H1 (cell line): ENCODE measurements at regions not wholly inside any gene's neighbourhood (a gene's known extent, or its start where the extent isn't known, plus 50 kb on each side); places are given as distances from the start of the nearest gene placed in this dataset.

Experiments used
- CHD1 ChIP-seq: IDR thresholded peaks from 2 replicates; pipeline ENCODE4 v1.6.1; 2012; ENCODE audit warnings: low read depth, low read length, improper control_type of control experiment
- EP300 ChIP-seq, 2 experiments: IDR thresholded peaks; 1 replicate in 1 of 2; 2 replicates in 1 of 2; pipeline ENCODE4 v1.6.1; 2011 to 2012; ENCODE audit warnings: low read depth in 2 of 2, low read length in 2 of 2, mild to moderate bottlenecking in 2 of 2, borderline replicate concordance in 1 of 2, inconsistent platforms in 1 of 2, moderate library complexity in 1 of 2
- GABPA ChIP-seq: IDR thresholded peaks from 2 replicates; pipeline ENCODE4 v1.6.1; 2011; ENCODE audit warnings: mild to moderate bottlenecking, low read length, moderate library complexity, borderline replicate concordance; ENCODE audit not compliant: insufficient read depth
- JUN ChIP-seq: IDR thresholded peaks from 2 replicates; pipeline ENCODE4 v1.6.1; 2011; ENCODE audit warnings: low read depth, mild to moderate bottlenecking, improper control_type of control experiment, low read length
- SAP30 ChIP-seq: fragments of 300-600 bp; sonication (generic); IDR thresholded peaks from 2 replicates; pipeline ENCODE4 v1.7.1; 2012; ENCODE audit warnings: low read length, moderate library complexity, mild to moderate bottlenecking, inconsistent platforms; ENCODE audit not compliant: insufficient read depth, insufficient replicate concordance
- SP1 ChIP-seq: IDR thresholded peaks from 2 replicates; pipeline ENCODE4 v1.6.1; 2011; ENCODE audit warnings: low read depth, low read length
- TF ChIP-seq, protein P1 (sequence below), 3 experiments: IDR thresholded peaks; 1 replicate in 2 of 3; 2 replicates in 1 of 3; pipeline versions ENCODE4 v1.5.1 to v1.6.1; 2011; ENCODE audit warnings: low read length in 3 of 3, mild to moderate bottlenecking in 3 of 3, inconsistent platforms in 2 of 3, low read depth in 1 of 3, moderate library complexity in 1 of 3; ENCODE audit not compliant: insufficient read depth in 1 of 3; ENCODE audit errors: control extremely low read depth in 1 of 3
- TF ChIP-seq, protein P2 (sequence below): IDR thresholded peaks from 2 replicates; pipeline ENCODE4 v1.6.1; 2012; ENCODE audit warnings: inconsistent platforms

- TF ChIP-seq JUN (no peak), EP300 (IDR thresholded peaks at IDR 0.05; ENCODE audit: borderline replicate concordance in 1 of 2, low read depth in 2 of 2, low read length in 2 of 2) (no peak), SP1 (no peak), SAP30 (no peak), CHD1 (no peak), GABPA (no peak)
- TF ChIP-seq, protein P1, sequence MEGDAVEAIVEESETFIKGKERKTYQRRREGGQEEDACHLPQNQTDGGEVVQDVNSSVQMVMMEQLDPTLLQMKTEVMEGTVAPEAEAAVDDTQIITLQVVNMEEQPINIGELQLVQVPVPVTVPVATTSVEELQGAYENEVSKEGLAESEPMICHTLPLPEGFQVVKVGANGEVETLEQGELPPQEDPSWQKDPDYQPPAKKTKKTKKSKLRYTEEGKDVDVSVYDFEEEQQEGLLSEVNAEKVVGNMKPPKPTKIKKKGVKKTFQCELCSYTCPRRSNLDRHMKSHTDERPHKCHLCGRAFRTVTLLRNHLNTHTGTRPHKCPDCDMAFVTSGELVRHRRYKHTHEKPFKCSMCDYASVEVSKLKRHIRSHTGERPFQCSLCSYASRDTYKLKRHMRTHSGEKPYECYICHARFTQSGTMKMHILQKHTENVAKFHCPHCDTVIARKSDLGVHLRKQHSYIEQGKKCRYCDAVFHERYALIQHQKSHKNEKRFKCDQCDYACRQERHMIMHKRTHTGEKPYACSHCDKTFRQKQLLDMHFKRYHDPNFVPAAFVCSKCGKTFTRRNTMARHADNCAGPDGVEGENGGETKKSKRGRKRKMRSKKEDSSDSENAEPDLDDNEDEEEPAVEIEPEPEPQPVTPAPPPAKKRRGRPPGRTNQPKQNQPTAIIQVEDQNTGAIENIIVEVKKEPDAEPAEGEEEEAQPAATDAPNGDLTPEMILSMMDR (IDR thresholded peaks at IDR 0.05; ENCODE audit: control extremely low read depth in 1 of 3, insufficient read depth in 1 of 3, low read depth in 1 of 3, low read length in 3 of 3) = no peak
- TF ChIP-seq, protein P2, sequence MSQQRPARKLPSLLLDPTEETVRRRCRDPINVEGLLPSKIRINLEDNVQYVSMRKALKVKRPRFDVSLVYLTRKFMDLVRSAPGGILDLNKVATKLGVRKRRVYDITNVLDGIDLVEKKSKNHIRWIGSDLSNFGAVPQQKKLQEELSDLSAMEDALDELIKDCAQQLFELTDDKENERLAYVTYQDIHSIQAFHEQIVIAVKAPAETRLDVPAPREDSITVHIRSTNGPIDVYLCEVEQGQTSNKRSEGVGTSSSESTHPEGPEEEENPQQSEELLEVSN = no peak
Observed at GRCh38 chr2:144225076-144225475, 294.8 kb downstream of the ZEB2 start.
